ENCODE measurements at regions not wholly inside any gene's neighbourhood (a gene's known extent, or its start where the extent isn't known, plus 50 kb on each side); places are given as distances from the start of the nearest gene placed in this dataset.

DNA sequence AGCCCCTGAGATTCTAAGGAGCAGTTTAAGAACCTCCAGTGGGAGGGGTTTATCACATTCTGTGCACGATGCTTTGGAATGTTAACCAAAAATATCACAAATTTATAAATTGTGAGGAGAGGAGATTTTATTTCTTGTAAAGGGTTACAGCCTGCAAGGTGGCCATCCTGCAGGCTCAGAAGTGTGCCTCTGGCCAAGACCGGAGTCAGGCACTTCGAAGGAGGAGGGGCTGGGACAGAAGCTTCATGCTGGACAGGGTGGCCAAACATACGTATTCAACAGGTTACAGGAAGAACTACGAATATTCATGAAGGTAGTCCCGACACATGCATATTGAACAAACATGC, 144.1 kb upstream of the NCK2 start:
- Histone ChIP-seq H3K36me3 (ENCODE audit: insufficient read depth) (no peaks in the 10 kb centered on the region), H3K79me2 (ENCODE audit: insufficient read depth, low read depth) (no peaks in the 10 kb centered on the region), H3K27ac (no peak overlapping the region), H3K9ac (no peak overlapping the region), H4K20me1 (ENCODE audit: insufficient read depth) (no peaks in the 10 kb centered on the region), H3K27me3 (ENCODE audit: insufficient read depth, low read depth) (no peaks in the 10 kb centered on the region), H3K4me3 (IDR thresholded peaks at IDR 0.05; ENCODE audit: insufficient read depth, low read depth, low read length) (no peak overlapping the region), H2AFZ (ENCODE audit: low read depth) (no peak overlapping the region), H3K4me2 (no peak overlapping the region), H3K4me1 (ENCODE audit: low read depth, poor library complexity, severe bottlenecking) (peaks cover 36% of the 10 kb centered on the region)
- TF ChIP-seq, protein P1, sequence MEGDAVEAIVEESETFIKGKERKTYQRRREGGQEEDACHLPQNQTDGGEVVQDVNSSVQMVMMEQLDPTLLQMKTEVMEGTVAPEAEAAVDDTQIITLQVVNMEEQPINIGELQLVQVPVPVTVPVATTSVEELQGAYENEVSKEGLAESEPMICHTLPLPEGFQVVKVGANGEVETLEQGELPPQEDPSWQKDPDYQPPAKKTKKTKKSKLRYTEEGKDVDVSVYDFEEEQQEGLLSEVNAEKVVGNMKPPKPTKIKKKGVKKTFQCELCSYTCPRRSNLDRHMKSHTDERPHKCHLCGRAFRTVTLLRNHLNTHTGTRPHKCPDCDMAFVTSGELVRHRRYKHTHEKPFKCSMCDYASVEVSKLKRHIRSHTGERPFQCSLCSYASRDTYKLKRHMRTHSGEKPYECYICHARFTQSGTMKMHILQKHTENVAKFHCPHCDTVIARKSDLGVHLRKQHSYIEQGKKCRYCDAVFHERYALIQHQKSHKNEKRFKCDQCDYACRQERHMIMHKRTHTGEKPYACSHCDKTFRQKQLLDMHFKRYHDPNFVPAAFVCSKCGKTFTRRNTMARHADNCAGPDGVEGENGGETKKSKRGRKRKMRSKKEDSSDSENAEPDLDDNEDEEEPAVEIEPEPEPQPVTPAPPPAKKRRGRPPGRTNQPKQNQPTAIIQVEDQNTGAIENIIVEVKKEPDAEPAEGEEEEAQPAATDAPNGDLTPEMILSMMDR (conservative IDR thresholded peaks at IDR 0.05; ENCODE audit: low read depth, low read length): no peak

GRCh38 chr2:105600037-105600442, 144.7 kb upstream of the NCK2 start:
- Histone ChIP-seq H3K4me2 (peak overlapping the region; percentile 54; the same call in 1 of the 2 replicates), H4K20me1 (ENCODE audit: insufficient read depth) (no peaks in the 10 kb centered on the region), H3K36me3 (ENCODE audit: insufficient read depth) (no peaks in the 10 kb centered on the region), H3K27me3 (ENCODE audit: insufficient read depth, low read depth) (no peaks in the 10 kb centered on the region), H3K27ac (no peak overlapping the region), H2AFZ (ENCODE audit: low read depth) (no peak overlapping the region), H3K4me3 (IDR thresholded peaks at IDR 0.05; ENCODE audit: insufficient read depth, low read depth, low read length) (no peak overlapping the region), H3K4me1 (ENCODE audit: low read depth, poor library complexity, severe bottlenecking) (peaks cover 36% of the 10 kb centered on the region), H3K79me2 (ENCODE audit: insufficient read depth, low read depth) (no peaks in the 10 kb centered on the region), H3K9ac (no peak overlapping the region)
- TF ChIP-seq, protein P1 (conservative IDR thresholded peaks at IDR 0.05; ENCODE audit: low read depth, low read length): no peak

- H3K36me3 ChIP-seq (ENCODE audit: insufficient read depth): no peaks in the 10 kb centered on the region
- no peaks in the 10 kb centered on the region for H3K27me3 ChIP-seq (ENCODE audit: insufficient read depth, low read depth)
- TF ChIP-seq, protein P1 (conservative IDR thresholded peaks at IDR 0.05; ENCODE audit: low read depth, low read length): no peak
- H3K27ac ChIP-seq: peak overlapping the region; percentile 76
- no peaks in the 10 kb centered on the region for H3K79me2 ChIP-seq (ENCODE audit: insufficient read depth, low read depth)
- H3K4me1 ChIP-seq (ENCODE audit: low read depth, poor library complexity, severe bottlenecking): peaks cover 36% of the 10 kb centered on the region
- no peak overlapping the region for H3K4me3 ChIP-seq (IDR thresholded peaks at IDR 0.05; ENCODE audit: insufficient read depth, low read depth, low read length)
- H4K20me1 ChIP-seq (ENCODE audit: insufficient read depth): no peaks in the 10 kb centered on the region
- peak overlapping the region; percentile 8; the same call in 1 of the 2 replicates for H2AFZ ChIP-seq (ENCODE audit: low read depth)
- no peak overlapping the region; the same call in 1 of the 2 replicates for H3K9ac ChIP-seq
- H3K4me2 ChIP-seq: peak overlapping the region; percentile 78
Observed at GRCh38 chr2:105598829-105599698, 145.6 kb upstream of the NCK2 start.

DNA sequence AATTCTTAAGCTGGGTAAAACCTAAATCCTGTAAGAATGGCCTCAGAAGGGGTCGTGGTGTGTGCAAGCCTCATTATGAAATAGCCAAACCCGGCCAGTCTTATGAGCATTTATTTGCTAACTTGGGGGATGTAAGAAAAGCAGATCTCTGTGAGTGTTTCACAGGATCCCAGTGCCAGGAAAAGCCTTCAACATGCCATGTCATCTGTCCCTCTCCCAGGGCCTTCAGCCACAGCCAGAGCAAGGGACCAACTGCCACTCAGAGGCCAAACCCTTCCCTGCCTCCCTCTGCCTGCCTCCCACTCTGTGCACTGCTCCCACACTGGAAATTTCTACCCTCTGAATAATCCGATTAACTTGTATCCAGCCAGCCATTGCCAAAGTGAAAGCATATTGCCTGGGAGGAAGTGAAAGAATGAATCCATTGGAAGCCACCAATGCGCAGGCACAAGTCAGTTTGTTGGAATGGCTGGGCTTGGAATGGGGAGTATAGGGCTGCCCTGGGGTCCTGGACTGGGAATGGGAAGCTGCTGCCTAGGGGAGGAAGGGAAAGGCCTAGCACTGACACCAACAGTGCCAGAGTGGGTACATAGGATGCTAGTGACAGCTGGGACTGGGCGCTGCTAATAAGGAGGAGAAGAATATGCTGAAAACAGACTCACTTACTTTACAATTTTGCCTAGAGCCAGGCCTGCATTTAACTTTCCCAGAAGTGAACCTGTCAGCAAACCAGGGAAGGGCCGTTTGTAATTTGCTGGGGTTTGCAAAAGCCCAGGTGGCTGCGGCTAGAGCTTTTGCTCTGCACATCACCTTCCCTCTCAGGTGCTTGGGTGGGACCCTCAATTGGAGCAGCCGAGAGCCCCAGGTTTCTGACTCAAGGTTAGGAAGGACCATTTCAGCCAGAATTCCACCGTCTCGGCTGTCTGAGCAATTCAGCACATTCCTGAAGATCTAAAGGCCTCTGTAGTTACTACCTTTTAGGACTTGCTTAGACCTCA, 146.6 kb upstream of the NCK2 start:
- Histone ChIP-seq H3K36me3 (ENCODE audit: insufficient read depth) (no peaks in the 10 kb centered on the region), H3K79me2 (ENCODE audit: insufficient read depth, low read depth) (no peaks in the 10 kb centered on the region), H3K4me3 (IDR thresholded peaks at IDR 0.05; ENCODE audit: insufficient read depth, low read depth, low read length) (no peak overlapping the region), H3K4me1 (ENCODE audit: low read depth, poor library complexity, severe bottlenecking) (peaks cover 36% of the 10 kb centered on the region), H3K27me3 (ENCODE audit: insufficient read depth, low read depth) (no peaks in the 10 kb centered on the region), H3K27ac (peak overlapping the region; percentile 76), H3K9ac (peak overlapping the region; percentile 34; the same call in 1 of the 2 replicates), H4K20me1 (ENCODE audit: insufficient read depth) (no peaks in the 10 kb centered on the region), H2AFZ (ENCODE audit: low read depth) (peak overlapping the region; percentile 31; the same call in 1 of the 2 replicates), H3K4me2 (peak overlapping the region; percentile 78)
- TF ChIP-seq, protein P1 (conservative IDR thresholded peaks at IDR 0.05; ENCODE audit: low read depth, low read length): no peak
